GM19043 (cell line): ENCODE measurements at regions not wholly inside any gene's neighbourhood (a gene's known extent, or its start where the extent isn't known, plus 50 kb on each side); places are given as distances from the start of the nearest gene placed in this dataset.

ENCODE experiments used
- ATAC-seq: cut with Tn5 transposase; IDR thresholded peaks from one replicate; pipeline ENCODE4 v1.9.1; 2021; ENCODE audit warnings: low read depth; ENCODE audit not compliant: unreplicated experiment

GRCh38 chr10:94085766-94086437, 92.2 kb downstream of the PLCE1 start:
- no peak for ATAC-seq

GRCh38 chr10:94088926-94089381, 95.2 kb downstream of the PLCE1 start:
- no peak for ATAC-seq

- no peak for ATAC-seq
Measured at GRCh38 chr10:94091649-94092048, 97.9 kb downstream of the PLCE1 start.

GRCh38 chr10:94092848-94093247, 99.1 kb downstream of the PLCE1 start:
- ATAC-seq = no peak

- ATAC-seq = no peak
Measured at GRCh38 chr10:94093286-94093905, 99.7 kb downstream of the PLCE1 start.

GRCh38 chr10:94094540-94094939, 100.8 kb downstream of the PLCE1 start:
- no peak for ATAC-seq

- no peak for ATAC-seq
Measured at GRCh38 chr10:94097656-94098055, 103.9 kb downstream of the PLCE1 start.

GRCh38 chr10:94098896-94099295, 105.2 kb downstream of the PLCE1 start:
- ATAC-seq = no peak

- ATAC-seq = no peak
Measured at GRCh38 chr10:94101894-94102293, 108.2 kb downstream of the PLCE1 start.

GRCh38 chr10:94102436-94102835, 108.7 kb downstream of the PLCE1 start:
- no peak for ATAC-seq

GRCh38 chr10:94103192-94103591, 109.5 kb downstream of the PLCE1 start:
- ATAC-seq = no peak

- ATAC-seq = no peak
Measured at GRCh38 chr10:94103801-94104221, 110.1 kb downstream of the PLCE1 start.

- no peak for ATAC-seq
Measured at GRCh38 chr10:94104316-94105000, 110.7 kb downstream of the PLCE1 start.

- ATAC-seq = no peak
Measured at GRCh38 chr10:94105226-94105625, 111.5 kb downstream of the PLCE1 start.

- ATAC-seq = no peak
Measured at GRCh38 chr10:94107191-94107590, 113.5 kb downstream of the PLCE1 start.

GRCh38 chr10:94108200-94108599, 114.5 kb downstream of the PLCE1 start:
- no peak for ATAC-seq

- ATAC-seq = no peak
Measured at GRCh38 chr10:94111367-94111766, 117.6 kb downstream of the PLCE1 start.

GRCh38 chr10:94112321-94112720, 118.6 kb downstream of the PLCE1 start:
- no peak for ATAC-seq

GRCh38 chr10:94115725-94116124, 122.0 kb downstream of the PLCE1 start:
- no peak for ATAC-seq

- ATAC-seq = no peak
Measured at GRCh38 chr10:94116848-94117247, 123.1 kb downstream of the PLCE1 start.

- ATAC-seq = no peak
Measured at GRCh38 chr10:94122211-94122610, 128.5 kb downstream of the PLCE1 start.
